ENCODE measurements at regions not wholly inside any gene's neighbourhood (a gene's known extent, or its start where the extent isn't known, plus 50 kb on each side); places are given as distances from the start of the nearest gene placed in this dataset.

DNA sequence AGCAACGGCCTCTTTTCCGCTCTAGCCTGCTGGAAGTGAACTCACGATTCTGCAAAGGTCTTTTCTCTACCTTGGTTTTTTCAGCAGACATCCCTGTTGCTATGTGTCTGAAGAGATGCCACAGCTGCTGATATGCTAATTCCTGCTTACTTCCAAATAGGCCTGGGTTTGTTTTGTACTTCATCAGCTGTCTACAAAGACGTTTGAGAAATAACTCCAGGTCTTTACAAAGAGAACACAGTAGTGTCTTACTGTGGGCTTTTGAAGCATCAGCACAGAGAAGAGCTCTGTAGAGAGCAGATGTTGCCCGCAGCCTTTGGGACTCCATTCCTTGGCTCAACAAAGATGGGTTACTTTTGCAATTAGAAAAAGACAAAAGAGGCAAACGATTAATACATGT, 1366.5 kb downstream of the AACS start:
- TF ChIP-seq, protein P1, sequence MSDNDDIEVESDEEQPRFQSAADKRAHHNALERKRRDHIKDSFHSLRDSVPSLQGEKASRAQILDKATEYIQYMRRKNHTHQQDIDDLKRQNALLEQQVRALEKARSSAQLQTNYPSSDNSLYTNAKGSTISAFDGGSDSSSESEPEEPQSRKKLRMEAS (IDR thresholded peaks at IDR 0.05; ENCODE audit: low read depth, low read length), result no peak
- TF ChIP-seq, protein P2, sequence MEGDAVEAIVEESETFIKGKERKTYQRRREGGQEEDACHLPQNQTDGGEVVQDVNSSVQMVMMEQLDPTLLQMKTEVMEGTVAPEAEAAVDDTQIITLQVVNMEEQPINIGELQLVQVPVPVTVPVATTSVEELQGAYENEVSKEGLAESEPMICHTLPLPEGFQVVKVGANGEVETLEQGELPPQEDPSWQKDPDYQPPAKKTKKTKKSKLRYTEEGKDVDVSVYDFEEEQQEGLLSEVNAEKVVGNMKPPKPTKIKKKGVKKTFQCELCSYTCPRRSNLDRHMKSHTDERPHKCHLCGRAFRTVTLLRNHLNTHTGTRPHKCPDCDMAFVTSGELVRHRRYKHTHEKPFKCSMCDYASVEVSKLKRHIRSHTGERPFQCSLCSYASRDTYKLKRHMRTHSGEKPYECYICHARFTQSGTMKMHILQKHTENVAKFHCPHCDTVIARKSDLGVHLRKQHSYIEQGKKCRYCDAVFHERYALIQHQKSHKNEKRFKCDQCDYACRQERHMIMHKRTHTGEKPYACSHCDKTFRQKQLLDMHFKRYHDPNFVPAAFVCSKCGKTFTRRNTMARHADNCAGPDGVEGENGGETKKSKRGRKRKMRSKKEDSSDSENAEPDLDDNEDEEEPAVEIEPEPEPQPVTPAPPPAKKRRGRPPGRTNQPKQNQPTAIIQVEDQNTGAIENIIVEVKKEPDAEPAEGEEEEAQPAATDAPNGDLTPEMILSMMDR (IDR thresholded peaks at IDR 0.05; ENCODE audit: low read depth, low read length), result no peak
- no peak for TF ChIP-seq POLR2A (IDR thresholded peaks at IDR 0.05; ENCODE audit: extremely low read depth, insufficient read length)
- no peak for TF ChIP-seq MYC (IDR thresholded peaks at IDR 0.05; ENCODE audit: low read depth, low read length)
